A549 (cell line): ENCODE measurements at regions not wholly inside any gene's neighbourhood (a gene's known extent, or its start where the extent isn't known, plus 50 kb on each side); places are given as distances from the start of the nearest gene placed in this dataset.

Experiments used
- ATAC-seq, 2 experiments: fragments of 200-7000 bp in 1 of 2; fragments of >200 bp in 1 of 2; cut with Nextera tagmentation in 1 of 2; cut with Tn5 transposase in 1 of 2; 3 replicates each; pipeline versions ENCODE4 v1.8.0 to v1.9.1; 2018 to 2020; ENCODE audit warnings: mild to moderate bottlenecking in 1 of 2, moderate library complexity in 1 of 2
- CTCF ChIA-PET: fragments of 300-600 bp; sonication (Branson Sonifier 250); formaldehyde crosslinking; extraction: SDS; loops from one replicate; lab custom pipeline; 2021; ENCODE audit warnings: antibody characterized with exemption, inconsistent platforms; lab: Yijun Ruan, JAX
- POLR2A ChIA-PET: fragments of 350-600 bp; formaldehyde crosslinking; extraction: SDS; loops from one replicate; lab custom pipeline; 2021; ENCODE audit warnings: antibody characterized with exemption, inconsistent platforms; lab: Yijun Ruan, JAX
- DNase-seq, 2 experiments: peaks; one replicate each; pipeline versions ENCODE4 v3.0.0 to v3.0.0-alpha.2; 2011 to 2016; ENCODE audit warnings: low read depth in 1 of 2, low spot score in 1 of 2
- FAIRE-seq: peaks from 2 replicates; lab custom pipeline; 2011; peaks lifted over from hg19 to GRCh38; lab: Jason Lieb, UNC
- H3K27ac ChIP-seq, 2 experiments: fragments of >200 bp; sonication (Bioruptor Twin); formaldehyde crosslinking; 3 replicates each; pipeline ENCODE4 v1.5.1; 2016 to 2017
- H3K4me1 ChIP-seq: fragments of >200 bp; sonication (Bioruptor Twin); formaldehyde crosslinking; 3 replicates; pipeline ENCODE4 v1.6.1; 2016
- H3K4me2 ChIP-seq: fragments of >200 bp; sonication (Bioruptor Twin); formaldehyde crosslinking; 3 replicates; pipeline ENCODE4 v1.6.1; 2016
- H3K4me3 ChIP-seq: fragments of >200 bp; sonication (Bioruptor Twin); formaldehyde crosslinking; 3 replicates; pipeline ENCODE4 v1.5.1; 2016
- H3K9me3 ChIP-seq: fragments of >200 bp; sonication (Bioruptor Twin); formaldehyde crosslinking; 3 replicates; pipeline ENCODE4 v1.6.1; 2016
- CTCF ChIP-seq: fragments of >200 bp; sonication (Bioruptor Twin); formaldehyde crosslinking; IDR thresholded peaks from 3 replicates; pipeline ENCODE4 v1.5.1; 2016
- ELK1 ChIP-seq: fragments of 150-350 bp; IDR thresholded peaks from 2 replicates; pipeline ENCODE4 v1.6.1; 2014; ENCODE audit warnings: low read depth, mild to moderate bottlenecking, low read length
- EP300 ChIP-seq, 2 experiments: fragments of >200 bp; sonication (Bioruptor Twin); formaldehyde crosslinking; IDR thresholded peaks; 2 replicates in 1 of 2; 3 replicates in 1 of 2; pipeline ENCODE4 v1.6.1; 2016 to 2017
- FOXS1 ChIP-seq: fragments of 250-450 bp; sonication (Bioruptor Pico); IDR thresholded peaks from 2 replicates; pipeline ENCODE4 v1.5.0; 2020; ENCODE audit warnings: mild to moderate bottlenecking, moderate library complexity
- HDAC2 ChIP-seq: fragments of 200-600 bp; sonication (generic); IDR thresholded peaks from 2 replicates; pipeline ENCODE4 v1.6.1; 2016
- HES2 ChIP-seq: fragments of >200 bp; sonication (Bioruptor Twin); formaldehyde crosslinking; IDR thresholded peaks from 2 replicates; pipeline ENCODE4 v1.6.1; 2016
- HOXB5 ChIP-seq: fragments of 250-450 bp; sonication (Bioruptor Pico); IDR thresholded peaks from 2 replicates; pipeline ENCODE4 v1.5.0; 2020; ENCODE audit warnings: mild to moderate bottlenecking, moderate library complexity
- JUN ChIP-seq, 2 experiments: fragments of >200 bp; sonication (Bioruptor Twin); formaldehyde crosslinking; IDR thresholded peaks; 2 replicates in 1 of 2; 3 replicates in 1 of 2; pipeline ENCODE4 v1.6.1; 2016 to 2017
- JUNB ChIP-seq: fragments of >200 bp; sonication (Bioruptor Twin); formaldehyde crosslinking; IDR thresholded peaks from 2 replicates; pipeline ENCODE4 v1.6.1; 2016
- NFE2L2 ChIP-seq: fragments of 150-350 bp; conservative IDR thresholded peaks from 2 replicates; pipeline ENCODE4 v1.6.1; 2014; ENCODE audit warnings: low read length
- NPAS2 ChIP-seq: fragments of 250-450 bp; sonication (Bioruptor Pico); IDR thresholded peaks from 2 replicates; pipeline ENCODE4 v1.8.0; 2022; ENCODE audit warnings: mild to moderate bottlenecking, moderate library complexity, borderline replicate concordance
- POLR2AphosphoS2 ChIP-seq: conservative IDR thresholded peaks from 2 replicates; pipeline ENCODE4 v1.6.1; 2012; ENCODE audit warnings: low read length, improper control_type of control experiment, inconsistent platforms
- RCOR1 ChIP-seq: fragments of 150-350 bp; IDR thresholded peaks from 2 replicates; pipeline ENCODE4 v1.6.1; 2014; ENCODE audit warnings: antibody characterized with exemption, low read length, low read depth
- USF2 ChIP-seq: fragments of 450-650 bp; IDR thresholded peaks from 2 replicates; pipeline ENCODE4 v1.6.1; 2014; ENCODE audit warnings: antibody characterized with exemption
- ZC3H11A ChIP-seq: fragments of 450-650 bp; IDR thresholded peaks from 2 replicates; pipeline ENCODE4 v1.6.1; 2014; ENCODE audit warnings: antibody characterized with exemption, mild to moderate bottlenecking
- WGBS: methylation state at CpG from one replicate; pipeline ENCODE4 v1.1.6; 2017; ENCODE audit errors: missing lambda C conversion rate; 5-methylcytosine and 5-hydroxymethylcytosine counted together
- TF ChIP-seq, protein P1 (sequence below): IDR thresholded peaks from 2 replicates; pipeline ENCODE4 v1.6.1; 2012; ENCODE audit warnings: low read depth, borderline replicate concordance
- TF ChIP-seq, protein P2 (sequence below): IDR thresholded peaks from 2 replicates; pipeline ENCODE4 v1.6.1; 2012
- TF ChIP-seq, protein P3 (sequence below): fragments of 200-600 bp; sonication (generic); IDR thresholded peaks from 2 replicates; pipeline ENCODE4 v1.6.1; 2016; ENCODE audit warnings: antibody characterized with exemption, mild to moderate bottlenecking, moderate library complexity

DNA sequence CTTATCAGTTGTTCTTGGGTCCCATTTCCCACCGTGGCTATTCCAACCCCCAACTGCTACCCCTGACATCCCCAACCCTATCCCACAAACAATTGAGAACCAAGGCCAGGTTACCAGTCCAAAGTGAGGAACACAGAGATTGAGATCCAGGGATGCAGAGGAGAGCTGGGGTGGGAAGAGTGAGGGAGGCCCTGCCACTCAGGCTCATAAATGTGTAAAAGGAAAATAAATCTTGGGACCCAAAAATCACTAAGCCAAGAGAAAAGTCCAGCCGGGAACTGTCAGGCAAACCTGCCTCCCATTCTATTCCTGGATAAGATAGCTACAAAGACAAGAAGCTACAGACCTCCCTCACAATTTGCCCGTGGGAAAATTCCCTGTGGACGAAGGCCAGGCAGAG, 101.1 kb upstream of the DLG1 start:
- ChIA-PET POLR2A (no interaction called here), CTCF (interaction anchor here (0.6 to 1.6 kb wide), 2 partner anchors 55 to 95 kb away, joined by 3 to 4 read pairs; no protein-coding TSS in a partner anchor)
- Histone ChIP-seq H3K4me1 (no peaks in the 10 kb centered on the region), H3K4me3 (no peak overlapping the region), H3K4me2 (no peak overlapping the region), H3K27ac (no peak overlapping the region), H3K9me3 (no peaks in the 10 kb centered on the region)
- no peak for ATAC-seq
- no peak for FAIRE-seq
- no peak for TF ChIP-seq HOXB5 (CRISPR knock-in tag)
- TF ChIP-seq, protein P1, sequence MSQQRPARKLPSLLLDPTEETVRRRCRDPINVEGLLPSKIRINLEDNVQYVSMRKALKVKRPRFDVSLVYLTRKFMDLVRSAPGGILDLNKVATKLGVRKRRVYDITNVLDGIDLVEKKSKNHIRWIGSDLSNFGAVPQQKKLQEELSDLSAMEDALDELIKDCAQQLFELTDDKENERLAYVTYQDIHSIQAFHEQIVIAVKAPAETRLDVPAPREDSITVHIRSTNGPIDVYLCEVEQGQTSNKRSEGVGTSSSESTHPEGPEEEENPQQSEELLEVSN, result no peak
- no peak for TF ChIP-seq NPAS2
- no peak for TF ChIP-seq HES2
- TF ChIP-seq FOXS1, result no peak
- no peak for TF ChIP-seq HDAC2
- TF ChIP-seq RCOR1, result no peak
- 80% methylated on average over 4 of the region's 4 CpGs for WGBS
- DNase-seq, result no peak

- DNase-seq, result no peak
Observed at GRCh38 chr3:197398286-197398878, 100.0 kb upstream of the DLG1 start.

DNA sequence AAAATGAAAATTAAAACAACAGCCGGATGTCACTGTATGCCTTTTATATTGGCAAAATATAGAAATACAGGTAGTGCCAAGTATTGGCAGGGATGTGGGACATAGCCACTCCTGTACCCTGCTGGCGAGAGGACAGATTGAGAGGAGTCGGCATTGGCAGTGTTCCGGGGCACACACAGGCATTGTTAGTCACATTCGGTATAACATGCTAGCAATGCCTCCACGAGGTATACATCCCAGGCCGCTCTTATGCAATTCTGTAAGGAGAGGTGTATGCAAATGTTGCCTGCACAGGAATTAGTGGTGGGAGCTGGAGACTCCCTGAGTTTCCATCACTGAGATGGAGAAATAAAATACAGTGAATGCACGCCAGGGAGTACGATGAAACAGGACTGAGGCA, 99.4 kb upstream of the DLG1 start:
- no peak for FAIRE-seq
- H3K4me1 ChIP-seq, result no peaks in the 10 kb centered on the region
- CTCF ChIA-PET, result interaction anchor here (0.7 to 0.8 kb wide), 2 partner anchors 12 to 60 kb away, joined by 3 read pairs; no protein-coding TSS in a partner anchor
- no peak overlapping the region for H3K4me3 ChIP-seq
- POLR2A ChIA-PET, result no interaction called here
- 87% methylated on average over 7 of the region's 9 CpGs for WGBS
- H3K9me3 ChIP-seq, result no peaks in the 10 kb centered on the region
- H3K27ac ChIP-seq, result no peak overlapping the region
- no peak overlapping the region for H3K4me2 ChIP-seq
- DNase-seq, result no peak
- no peak for ATAC-seq
- no peak for TF ChIP-seq JUNB
- no peak for TF ChIP-seq EP300 (IDR thresholded peaks at IDR 0.05)
- TF ChIP-seq HES2, result no peak
- TF ChIP-seq ZC3H11A, result no peak
- no peak for TF ChIP-seq NFE2L2

More at GRCh38 chr3:197398286-197398878, 100.0 kb upstream of the DLG1 start:
- no peaks in the 10 kb centered on the region for H3K4me1 ChIP-seq
- CTCF ChIA-PET, result no interaction called here
- no peak overlapping the region for H3K4me3 ChIP-seq
- H3K9me3 ChIP-seq, result no peaks in the 10 kb centered on the region
- 51% methylated on average over 6 of the region's 6 CpGs for WGBS
- ATAC-seq, result no peak
- POLR2A ChIA-PET, result no interaction called here
- no peak for TF ChIP-seq POLR2AphosphoS2
- FAIRE-seq, result no peak
- no peak overlapping the region for H3K4me2 ChIP-seq
- H3K27ac ChIP-seq, result no peak overlapping the region

DNA sequence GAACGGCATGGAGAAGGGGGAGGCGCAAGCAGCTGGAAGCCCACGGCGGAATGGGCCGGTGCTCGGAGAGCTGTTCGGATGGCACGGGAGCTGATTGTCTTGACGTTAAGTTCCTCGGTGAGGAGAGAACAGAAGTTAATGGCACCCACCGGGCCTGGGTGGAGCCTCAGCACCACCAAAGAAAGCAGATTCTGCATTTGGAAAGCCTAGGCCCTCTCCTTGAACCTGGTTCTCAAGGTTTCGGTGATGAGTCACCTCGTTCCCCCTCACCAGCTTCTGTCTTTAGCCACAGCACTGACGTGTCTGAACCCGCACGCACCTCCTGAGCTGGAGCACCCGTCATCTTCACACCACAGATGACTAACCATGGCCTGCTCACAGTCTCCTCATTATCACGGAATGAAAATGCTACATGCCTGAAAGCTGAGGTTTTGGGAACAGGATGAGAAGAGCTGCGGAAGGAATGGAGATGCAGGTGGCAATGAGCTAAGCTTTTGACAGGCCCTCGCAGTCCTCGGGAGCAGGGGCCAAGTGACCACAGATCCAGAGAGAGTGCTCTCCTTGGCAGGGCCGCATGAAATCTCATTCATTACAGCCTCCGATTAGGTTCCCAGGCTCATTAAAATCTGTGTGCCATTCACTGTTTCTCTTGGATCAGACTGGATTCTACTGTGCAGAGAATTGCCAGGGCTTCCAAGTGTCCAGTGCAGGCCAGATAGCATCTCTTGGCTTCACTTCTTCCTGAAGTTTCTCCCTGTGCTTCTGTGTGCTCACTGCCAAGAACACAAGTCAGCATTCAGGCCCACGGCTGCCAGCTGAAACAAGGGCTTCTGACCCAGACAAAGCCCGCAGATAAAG, 96.3 kb upstream of the DLG1 start:
- DNase-seq (no peak), FAIRE-seq (no peak), ATAC-seq (no peak)
- Histone ChIP-seq H3K9me3 (no peaks in the 10 kb centered on the region), H3K27ac (no peak overlapping the region), H3K4me3 (no peak overlapping the region), H3K4me2 (no peak overlapping the region), H3K4me1 (no peaks in the 10 kb centered on the region)
- POLR2A ChIA-PET, result no interaction called here
- CTCF ChIA-PET, result interaction anchor here (0.8 to 1.7 kb wide), 2 partner anchors 10 to 148 kb away, joined by 3 read pairs; no protein-coding TSS in a partner anchor
- 89% methylated on average over 25 of the region's 25 CpGs for whole genome bisulfite sequencing
- TF ChIP-seq HOXB5 (CRISPR knock-in tag), result no peak
- TF ChIP-seq ELK1, result no peak
- TF ChIP-seq CTCF, result no peak
- no peak for TF ChIP-seq USF2
- TF ChIP-seq JUN (IDR thresholded peaks at IDR 0.05), result no peak
- TF ChIP-seq NFE2L2, result no peak
- TF ChIP-seq, protein P2, sequence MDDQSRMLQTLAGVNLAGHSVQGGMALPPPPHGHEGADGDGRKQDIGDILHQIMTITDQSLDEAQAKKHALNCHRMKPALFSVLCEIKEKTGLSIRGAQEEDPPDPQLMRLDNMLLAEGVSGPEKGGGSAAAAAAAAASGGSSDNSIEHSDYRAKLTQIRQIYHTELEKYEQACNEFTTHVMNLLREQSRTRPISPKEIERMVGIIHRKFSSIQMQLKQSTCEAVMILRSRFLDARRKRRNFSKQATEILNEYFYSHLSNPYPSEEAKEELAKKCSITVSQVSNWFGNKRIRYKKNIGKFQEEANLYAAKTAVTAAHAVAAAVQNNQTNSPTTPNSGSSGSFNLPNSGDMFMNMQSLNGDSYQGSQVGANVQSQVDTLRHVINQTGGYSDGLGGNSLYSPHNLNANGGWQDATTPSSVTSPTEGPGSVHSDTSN, result no peak
- TF ChIP-seq, protein P3, sequence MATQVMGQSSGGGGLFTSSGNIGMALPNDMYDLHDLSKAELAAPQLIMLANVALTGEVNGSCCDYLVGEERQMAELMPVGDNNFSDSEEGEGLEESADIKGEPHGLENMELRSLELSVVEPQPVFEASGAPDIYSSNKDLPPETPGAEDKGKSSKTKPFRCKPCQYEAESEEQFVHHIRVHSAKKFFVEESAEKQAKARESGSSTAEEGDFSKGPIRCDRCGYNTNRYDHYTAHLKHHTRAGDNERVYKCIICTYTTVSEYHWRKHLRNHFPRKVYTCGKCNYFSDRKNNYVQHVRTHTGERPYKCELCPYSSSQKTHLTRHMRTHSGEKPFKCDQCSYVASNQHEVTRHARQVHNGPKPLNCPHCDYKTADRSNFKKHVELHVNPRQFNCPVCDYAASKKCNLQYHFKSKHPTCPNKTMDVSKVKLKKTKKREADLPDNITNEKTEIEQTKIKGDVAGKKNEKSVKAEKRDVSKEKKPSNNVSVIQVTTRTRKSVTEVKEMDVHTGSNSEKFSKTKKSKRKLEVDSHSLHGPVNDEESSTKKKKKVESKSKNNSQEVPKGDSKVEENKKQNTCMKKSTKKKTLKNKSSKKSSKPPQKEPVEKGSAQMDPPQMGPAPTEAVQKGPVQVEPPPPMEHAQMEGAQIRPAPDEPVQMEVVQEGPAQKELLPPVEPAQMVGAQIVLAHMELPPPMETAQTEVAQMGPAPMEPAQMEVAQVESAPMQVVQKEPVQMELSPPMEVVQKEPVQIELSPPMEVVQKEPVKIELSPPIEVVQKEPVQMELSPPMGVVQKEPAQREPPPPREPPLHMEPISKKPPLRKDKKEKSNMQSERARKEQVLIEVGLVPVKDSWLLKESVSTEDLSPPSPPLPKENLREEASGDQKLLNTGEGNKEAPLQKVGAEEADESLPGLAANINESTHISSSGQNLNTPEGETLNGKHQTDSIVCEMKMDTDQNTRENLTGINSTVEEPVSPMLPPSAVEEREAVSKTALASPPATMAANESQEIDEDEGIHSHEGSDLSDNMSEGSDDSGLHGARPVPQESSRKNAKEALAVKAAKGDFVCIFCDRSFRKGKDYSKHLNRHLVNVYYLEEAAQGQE, result no peak
